K562 (cell line): ENCODE measurements at regions not wholly inside any gene's neighbourhood (a gene's known extent, or its start where the extent isn't known, plus 50 kb on each side); places are given as distances from the start of the nearest gene placed in this dataset.

Experiments used
- ATAC-seq: fragments of 200-7000 bp; cut with Tn5 transposase; 3 replicates; pipeline ENCODE4 v1.9.1; 2020; ENCODE audit warnings: moderate library complexity
- BruUV-seq: library from RNA; stranded (reverse); fragments of 400-500 nt; replicated peaks from 2 replicates; lab custom pipeline; 2021; lab: Mats Ljungman, UMichigan
- CTCF ChIA-PET: fragments of 300-600 bp; formaldehyde crosslinking; extraction: SDS; loops from one replicate; lab custom pipeline; 2021; ENCODE audit warnings: low intra/inter-chr PET ratio; lab: Yijun Ruan, JAX
- POLR2A ChIA-PET: fragments of 300-600, 350-650 bp; sonication (Branson Sonifier 250); formaldehyde crosslinking; extraction: SDS; loops from one replicate; lab custom pipeline; 2021; ENCODE audit warnings: antibody characterized with exemption, inconsistent platforms; lab: Yijun Ruan, JAX
- DNase-seq, 4 experiments: peaks; one replicate each; pipeline versions ENCODE4 v3.0.0 to v3.0.0-alpha.2; 2011 to 2018; ENCODE audit warnings: low spot score in 3 of 4, mixed read lengths in 3 of 4; ENCODE audit errors: extremely low read depth in 1 of 4
- FAIRE-seq: peaks from 2 replicates; lab custom pipeline; 2011; peaks lifted over from hg19 to GRCh38; lab: Jason Lieb, UNC
- H2AFZ ChIP-seq: 2 replicates; pipeline ENCODE4 v1.6.0; 2011; ENCODE audit warnings: low read depth, low read length, control low read depth, inconsistent platforms
- H3K27ac ChIP-seq: fragments of 200-600 bp; 3 replicates; pipeline ENCODE4 v1.8.0; 2011; ENCODE audit warnings: low read depth, mild to moderate bottlenecking, control low read depth, inconsistent platforms, low read length, moderate library complexity, mixed read lengths; ENCODE audit errors: extremely low read depth
- H3K27me3 ChIP-seq, 2 experiments: fragments of 300-600 bp in 1 of 2; 2 replicates in 1 of 2; 3 replicates in 1 of 2; pipeline versions ENCODE4 v1.6.0 to v1.8.0; 2011; ENCODE audit warnings: inconsistent platforms in 2 of 2, low read length in 2 of 2, mild to moderate bottlenecking in 1 of 2, mixed read lengths in 1 of 2, moderate library complexity in 1 of 2; ENCODE audit not compliant: control insufficient read depth in 2 of 2, insufficient read depth in 2 of 2
- H3K36me3 ChIP-seq: fragments of 300-600 bp; 3 replicates; pipeline ENCODE4 v1.8.0; 2011; ENCODE audit warnings: mild to moderate bottlenecking, low read length, inconsistent platforms; ENCODE audit not compliant: control insufficient read depth, insufficient read depth
- H3K4me1 ChIP-seq, 2 experiments: fragments of 200-600 bp in 1 of 2; replicated peaks in 1 of 2; 2 replicates in 1 of 2; 3 replicates in 1 of 2; pipeline versions ENCODE4 v1.5.1 to v1.8.0; 2011; ENCODE audit warnings: inconsistent platforms in 2 of 2, low read length in 2 of 2, mild to moderate bottlenecking in 1 of 2, mixed read lengths in 1 of 2, moderate library complexity in 1 of 2; ENCODE audit not compliant: control insufficient read depth in 2 of 2, insufficient read depth in 2 of 2
- H3K4me2 ChIP-seq: 2 replicates; pipeline ENCODE4 v1.6.1; 2011; ENCODE audit warnings: low read length, control low read depth, inconsistent platforms, mixed read lengths; ENCODE audit not compliant: insufficient read depth
- H3K4me3 ChIP-seq: fragments of 200-600 bp; sonication (generic), shearing (Covaris generic); 2 replicates; pipeline ENCODE4 v1.5.1; 2016; ENCODE audit warnings: control low read depth, inconsistent platforms
- H3K79me2 ChIP-seq: fragments of 200-600 bp; 3 replicates; pipeline ENCODE4 v1.8.0; 2011; ENCODE audit warnings: low read length, inconsistent platforms; ENCODE audit not compliant: control insufficient read depth, insufficient read depth
- H3K9ac ChIP-seq, 2 experiments: 2 replicates each; pipeline versions ENCODE4 v1.6.0 to v1.6.1; 2011; ENCODE audit warnings: low read depth in 2 of 2, low read length in 2 of 2, control low read depth in 1 of 2, inconsistent platforms in 1 of 2, mild to moderate bottlenecking in 1 of 2, mixed read lengths in 1 of 2; ENCODE audit not compliant: insufficient read depth in 1 of 2
- H3K9me1 ChIP-seq: one replicate; pipeline ENCODE4 v1.6.0; 2011; ENCODE audit warnings: inconsistent platforms, mild to moderate bottlenecking, low read length, moderate library complexity; ENCODE audit not compliant: control insufficient read depth, insufficient read depth
- H3K9me3 ChIP-seq: replicated peaks from 2 replicates; pipeline ENCODE4 v1.5.1; 2011; ENCODE audit warnings: low read depth, low read length, inconsistent platforms; ENCODE audit not compliant: control insufficient read depth, insufficient read depth
- H4K20me1 ChIP-seq: replicated peaks from 2 replicates; pipeline ENCODE4 v1.6.1; 2011; ENCODE audit warnings: low read length, inconsistent platforms, mixed read lengths; ENCODE audit not compliant: control insufficient read depth, insufficient read depth
- CREB3 ChIP-seq: fragments of 450-650 bp; conservative IDR thresholded peaks from 2 replicates; pipeline ENCODE4 v1.6.1; 2016; ENCODE audit warnings: missing genetic modification characterization, low read depth, mild to moderate bottlenecking, missing compliant biosample characterization, moderate library complexity
- FOXA1 ChIP-seq: fragments of 450-650 bp; IDR thresholded peaks from 2 replicates; pipeline ENCODE4 v1.6.1; 2016; ENCODE audit warnings: mild to moderate bottlenecking, borderline replicate concordance
- L3MBTL2 ChIP-seq: fragments of 450-650 bp; IDR thresholded peaks from 2 replicates; pipeline ENCODE4 v1.6.1; 2016; ENCODE audit warnings: mild to moderate bottlenecking, moderate library complexity
- MIER1 ChIP-seq: fragments of 450-650 bp; IDR thresholded peaks from 2 replicates; pipeline ENCODE4 v1.6.1; 2016; ENCODE audit warnings: antibody characterized with exemption, mild to moderate bottlenecking, low read depth
- MTA2 ChIP-seq: fragments of 450-650 bp; IDR thresholded peaks from 2 replicates; pipeline ENCODE4 v1.6.1; 2016; ENCODE audit warnings: low read depth
- NFE2L1 ChIP-seq: fragments of 450-650 bp; IDR thresholded peaks from 2 replicates; pipeline ENCODE4 v1.6.1; 2016; ENCODE audit warnings: missing genetic modification characterization, low read depth, mild to moderate bottlenecking, missing compliant biosample characterization, moderate library complexity, borderline replicate concordance
- NFIC ChIP-seq: fragments of 450-650 bp; IDR thresholded peaks from 2 replicates; pipeline ENCODE4 v1.6.1; 2017; ENCODE audit warnings: mild to moderate bottlenecking, inconsistent platforms
- NUFIP1 ChIP-seq: fragments of 450-650 bp; IDR thresholded peaks from 2 replicates; pipeline ENCODE4 v1.6.1; 2018; ENCODE audit not compliant: partially characterized antibody
- PURB ChIP-seq: sonication (generic); formaldehyde crosslinking; IDR thresholded peaks from 2 replicates; pipeline ENCODE4 v1.9.0; 2021; ENCODE audit warnings: low read depth, mild to moderate bottlenecking, missing genetic modification reagents
- TFE3 ChIP-seq: fragments of 450-650 bp; formaldehyde crosslinking; IDR thresholded peaks from 2 replicates; pipeline ENCODE4 v1.4.0; 2020; ENCODE audit warnings: mild to moderate bottlenecking, mixed read lengths
- USF1 ChIP-seq: sonication (generic); formaldehyde crosslinking; IDR thresholded peaks from 2 replicates; pipeline ENCODE4 v1.9.0; 2022; ENCODE audit warnings: mild to moderate bottlenecking, missing genetic modification reagents
- ZFP36 ChIP-seq: fragments of 150-350 bp; IDR thresholded peaks from 2 replicates; pipeline ENCODE4 v1.6.1; 2018; ENCODE audit warnings: low read length, low read depth; ENCODE audit not compliant: partially characterized antibody
- ZNF146 ChIP-seq: IDR thresholded peaks from one replicate; pipeline ENCODE4 v1.6.1; 2018; ENCODE audit warnings: missing compliant biosample characterization; ENCODE audit not compliant: unreplicated experiment
- ZNF707 ChIP-seq: fragments of 250-450 bp; sonication (Bioruptor Pico); conservative IDR thresholded peaks from 2 replicates; pipeline ENCODE4 v1.8.0; 2022; ENCODE audit warnings: inconsistent platforms, mild to moderate bottlenecking, moderate library complexity
- WGBS: fragments of 100-300 bp; shearing (Covaris generic); methylation state at CpG from one replicate; pipeline ENCODE4 v1.1.6; 2016; ENCODE audit warnings: low coverage, mixed read lengths; ENCODE audit not compliant: insufficient coverage; ENCODE audit errors: missing lambda C conversion rate; 5-methylcytosine and 5-hydroxymethylcytosine counted together
- in situ Hi-C: fragments of 300-500 bp; cut with MboI; formaldehyde crosslinking; loops from 4 replicates; pipeline ENCODE4 v1.15.0; 2018; ENCODE audit warnings: inconsistent platforms, mixed read lengths
- intact Hi-C: fragments of 100-400 bp; cut with micrococcal nuclease; formaldehyde crosslinking; loops from 2 replicates; pipeline ENCODE4 v1.14.2; 2022
- TF ChIP-seq, protein P1 (sequence below): fragments of 200-800 bp; sonication (Bioruptor generic); IDR thresholded peaks from 2 replicates; pipeline ENCODE4 v1.6.1; 2017; ENCODE audit warnings: missing genetic modification characterization, missing compliant biosample characterization
- TF ChIP-seq, protein P2 (sequence below): fragments of 250-450 bp; sonication (Bioruptor Pico); IDR thresholded peaks from 2 replicates; pipeline ENCODE4 v1.8.0; 2022; ENCODE audit warnings: inconsistent platforms

- FAIRE-seq (no peak), ATAC-seq (no peak), DNase-seq (no peak)
- Histone ChIP-seq H3K9me3 (no peaks in the 10 kb centered on the region), H3K4me1 (no peaks in the 10 kb centered on the region), H2AFZ (no peak overlapping the region), H3K4me2 (no peak overlapping the region), H3K27ac (no peak overlapping the region), H3K9ac (no peak overlapping the region), H3K9me1 (no peaks in the 10 kb centered on the region), H3K36me3 (no peaks in the 10 kb centered on the region), H4K20me1 (no peaks in the 10 kb centered on the region), H3K4me3 (no peak overlapping the region), H3K79me2 (no peaks in the 10 kb centered on the region), H3K27me3 (no peaks in the 10 kb centered on the region)
- WGBS, result 8% methylated on average over 1 of the region's 1 CpG
- no peak for TF ChIP-seq NFE2L1 (tag)
- no peak for TF ChIP-seq PURB (CRISPR knock-in tag)
- no peak for TF ChIP-seq CREB3
- no peak for TF ChIP-seq ZNF707 (CRISPR knock-in tag)
- TF ChIP-seq, protein P1, sequence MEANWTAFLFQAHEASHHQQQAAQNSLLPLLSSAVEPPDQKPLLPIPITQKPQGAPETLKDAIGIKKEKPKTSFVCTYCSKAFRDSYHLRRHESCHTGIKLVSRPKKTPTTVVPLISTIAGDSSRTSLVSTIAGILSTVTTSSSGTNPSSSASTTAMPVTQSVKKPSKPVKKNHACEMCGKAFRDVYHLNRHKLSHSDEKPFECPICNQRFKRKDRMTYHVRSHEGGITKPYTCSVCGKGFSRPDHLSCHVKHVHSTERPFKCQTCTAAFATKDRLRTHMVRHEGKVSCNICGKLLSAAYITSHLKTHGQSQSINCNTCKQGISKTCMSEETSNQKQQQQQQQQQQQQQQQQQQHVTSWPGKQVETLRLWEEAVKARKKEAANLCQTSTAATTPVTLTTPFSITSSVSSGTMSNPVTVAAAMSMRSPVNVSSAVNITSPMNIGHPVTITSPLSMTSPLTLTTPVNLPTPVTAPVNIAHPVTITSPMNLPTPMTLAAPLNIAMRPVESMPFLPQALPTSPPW, result no peak
- no peak for TF ChIP-seq NFIC
- TF ChIP-seq MTA2, result no peak
- no peak for TF ChIP-seq USF1 (CRISPR knock-in tag)
- TF ChIP-seq NUFIP1, result no peak
- TF ChIP-seq FOXA1, result no peak
- TF ChIP-seq MIER1, result no peak
- no peak for TF ChIP-seq TFE3 (CRISPR knock-in tag)
- TF ChIP-seq ZFP36, result no peak
- no peak for TF ChIP-seq L3MBTL2
- no peak for TF ChIP-seq ZNF146 (CRISPR knock-in tag)
- TF ChIP-seq, protein P2, sequence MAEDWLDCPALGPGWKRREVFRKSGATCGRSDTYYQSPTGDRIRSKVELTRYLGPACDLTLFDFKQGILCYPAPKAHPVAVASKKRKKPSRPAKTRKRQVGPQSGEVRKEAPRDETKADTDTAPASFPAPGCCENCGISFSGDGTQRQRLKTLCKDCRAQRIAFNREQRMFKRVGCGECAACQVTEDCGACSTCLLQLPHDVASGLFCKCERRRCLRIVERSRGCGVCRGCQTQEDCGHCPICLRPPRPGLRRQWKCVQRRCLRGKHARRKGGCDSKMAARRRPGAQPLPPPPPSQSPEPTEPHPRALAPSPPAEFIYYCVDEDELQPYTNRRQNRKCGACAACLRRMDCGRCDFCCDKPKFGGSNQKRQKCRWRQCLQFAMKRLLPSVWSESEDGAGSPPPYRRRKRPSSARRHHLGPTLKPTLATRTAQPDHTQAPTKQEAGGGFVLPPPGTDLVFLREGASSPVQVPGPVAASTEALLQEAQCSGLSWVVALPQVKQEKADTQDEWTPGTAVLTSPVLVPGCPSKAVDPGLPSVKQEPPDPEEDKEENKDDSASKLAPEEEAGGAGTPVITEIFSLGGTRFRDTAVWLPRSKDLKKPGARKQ (CRISPR knock-in tag), result no peak
- ChIA-PET POLR2A (no interaction called here), CTCF (no interaction called here)
- intact Hi-C loops, result no loop called here
- in situ Hi-C loops, result no loop called here
- BruUV-seq, result no TSS peak
These were observed 108.7 kb downstream of the PLK2 start for GRCh38 chr5:58351190-58351589.
